ENCODE measurements at regions not wholly inside any gene's neighbourhood (a gene's known extent, or its start where the extent isn't known, plus 50 kb on each side); places are given as distances from the start of the nearest gene placed in this dataset.

GRCh38 chr13:33377411-33377810, 91.9 kb upstream of the STARD13 start:
- TF ChIP-seq CTCF (IDR thresholded peaks at IDR 0.05; ENCODE audit: insufficient read depth, low read depth, low read length) (no peak), EZH2 (IDR thresholded peaks at IDR 0.05; ENCODE audit: insufficient read depth, low read length) (no peak)
